ENCODE measurements at regions not wholly inside any gene's neighbourhood (a gene's known extent, or its start where the extent isn't known, plus 50 kb on each side); places are given as distances from the start of the nearest gene placed in this dataset.
A peak's percentile ranks its signal among the peaks of the same experiment; 100 is the strongest.

DNA sequence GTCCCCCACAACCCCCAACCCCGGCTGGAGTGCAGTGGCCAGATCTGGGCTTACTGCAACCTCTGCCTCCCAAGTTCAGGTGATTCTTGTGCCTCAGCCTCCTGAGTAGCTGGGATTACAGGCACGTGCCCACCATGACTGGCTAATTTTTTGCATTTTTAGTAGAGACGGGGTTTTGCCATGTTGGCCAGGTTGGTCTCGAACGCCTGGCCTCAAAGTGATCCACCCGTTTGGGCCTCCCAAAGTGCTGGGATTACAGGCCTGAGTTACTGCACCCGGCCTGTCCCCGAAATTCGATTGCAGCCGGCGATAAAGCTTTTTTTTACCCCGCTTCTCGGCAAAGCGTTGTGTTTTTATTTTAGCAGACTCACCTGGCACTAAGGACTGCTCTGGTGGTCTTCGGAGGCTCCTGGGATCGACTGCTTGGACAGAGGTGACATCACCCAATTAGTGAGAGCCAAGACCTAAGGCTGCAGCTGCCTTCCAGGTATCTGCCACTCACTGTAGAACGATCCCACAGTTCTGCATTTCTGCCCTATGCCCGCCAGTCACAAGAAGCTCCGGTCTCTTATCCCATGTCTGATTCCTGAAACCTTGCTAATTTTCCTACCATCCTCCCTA lies 82.2 kb upstream of the ARL4D start:
- intact Hi-C loops (cut with micrococcal nuclease), result loop anchor here (10.0 kb wide), 1 partner anchor 292 kb away; the partner anchor contains the start of genes RND2 and VAT1
- no peak overlapping the region for H3K4me3 Mint-ChIP-seq
- no peaks in the 10 kb centered on the region for H3K27me3 Mint-ChIP-seq
- no peak for ATAC-seq
- H3K36me3 Mint-ChIP-seq (ENCODE audit: low read depth), result peaks cover 15% of the 10 kb centered on the region
- ChIA-PET CTCF (interaction anchor here (0.9 kb wide), 1 partner anchor 104 kb away, joined by 3 read pairs; no protein-coding TSS in a partner anchor), POLR2A (interaction anchor here (0.9 to 4.7 kb wide), 27 partner anchors 9 to 302 kb away, joined by 3 to 113 read pairs (median 10); partner anchors contain the start of genes BRCA1, NBR1 and TMEM106A)
- no peak overlapping the region for H3K27ac Mint-ChIP-seq
- H3K4me1 Mint-ChIP-seq (ENCODE audit: low read depth), result peaks cover 19% of the 10 kb centered on the region
- peak; percentile 39 for DNase-seq
- TF ChIP-seq, protein P1, sequence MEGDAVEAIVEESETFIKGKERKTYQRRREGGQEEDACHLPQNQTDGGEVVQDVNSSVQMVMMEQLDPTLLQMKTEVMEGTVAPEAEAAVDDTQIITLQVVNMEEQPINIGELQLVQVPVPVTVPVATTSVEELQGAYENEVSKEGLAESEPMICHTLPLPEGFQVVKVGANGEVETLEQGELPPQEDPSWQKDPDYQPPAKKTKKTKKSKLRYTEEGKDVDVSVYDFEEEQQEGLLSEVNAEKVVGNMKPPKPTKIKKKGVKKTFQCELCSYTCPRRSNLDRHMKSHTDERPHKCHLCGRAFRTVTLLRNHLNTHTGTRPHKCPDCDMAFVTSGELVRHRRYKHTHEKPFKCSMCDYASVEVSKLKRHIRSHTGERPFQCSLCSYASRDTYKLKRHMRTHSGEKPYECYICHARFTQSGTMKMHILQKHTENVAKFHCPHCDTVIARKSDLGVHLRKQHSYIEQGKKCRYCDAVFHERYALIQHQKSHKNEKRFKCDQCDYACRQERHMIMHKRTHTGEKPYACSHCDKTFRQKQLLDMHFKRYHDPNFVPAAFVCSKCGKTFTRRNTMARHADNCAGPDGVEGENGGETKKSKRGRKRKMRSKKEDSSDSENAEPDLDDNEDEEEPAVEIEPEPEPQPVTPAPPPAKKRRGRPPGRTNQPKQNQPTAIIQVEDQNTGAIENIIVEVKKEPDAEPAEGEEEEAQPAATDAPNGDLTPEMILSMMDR (IDR thresholded peaks at IDR 0.05), result no peak
- peaks cover 11% of the 10 kb centered on the region for H3K9me3 Mint-ChIP-seq

DNA sequence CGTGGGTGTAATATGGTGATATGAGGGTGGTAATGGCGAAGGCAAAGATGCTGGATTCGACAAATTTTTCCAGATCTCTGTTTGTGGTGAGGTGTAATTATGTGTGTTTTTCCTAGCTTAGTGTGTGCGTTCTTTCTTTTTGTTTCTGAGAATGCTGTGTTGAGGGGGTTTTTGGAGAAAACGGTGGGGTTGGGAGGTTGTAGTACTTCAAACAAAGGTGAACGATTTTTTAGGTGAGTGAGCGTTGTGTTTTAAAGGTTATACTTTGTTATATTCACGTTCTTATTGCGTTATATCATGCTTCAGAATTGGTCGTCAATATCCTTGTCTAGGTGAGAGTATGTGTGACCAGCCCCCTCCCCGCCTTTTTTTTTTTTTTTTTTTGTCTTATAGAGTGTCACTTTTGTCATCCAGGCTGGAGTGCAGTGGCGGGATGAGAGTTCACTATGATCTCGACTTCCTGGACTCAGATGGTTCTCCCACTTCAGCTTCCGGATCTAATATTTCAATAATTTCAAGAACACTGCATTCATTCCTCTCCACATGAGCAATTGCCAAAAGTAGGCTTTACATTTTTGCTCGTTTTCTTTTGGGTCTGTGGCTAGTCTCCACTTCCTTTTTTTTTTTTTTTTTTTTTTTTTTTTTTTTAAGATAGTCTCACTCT lies 82.2 kb upstream of the RNU2-1 start:
- intact Hi-C loops (cut with micrococcal nuclease), result loop anchor here (10.0 kb wide), 1 partner anchor 291 kb away; the partner anchor contains the start of genes RND2 and VAT1
- Mint-ChIP-seq H3K27ac (no peak overlapping the region), H3K4me3 (no peak overlapping the region), H3K36me3 (ENCODE audit: low read depth) (peaks cover 15% of the 10 kb centered on the region), H3K4me1 (ENCODE audit: low read depth) (peaks cover 19% of the 10 kb centered on the region), H3K27me3 (no peaks in the 10 kb centered on the region), H3K9me3 (peaks cover 11% of the 10 kb centered on the region)
- no peak for DNase-seq
- ATAC-seq, result no peak
- TF ChIP-seq, protein P1 (IDR thresholded peaks at IDR 0.05), result no peak
- POLR2A ChIA-PET, result interaction anchor here (0.6 to 4.7 kb wide), 62 partner anchors 8 to 737 kb away, joined by 3 to 113 read pairs (median 5); partner anchors contain the start of genes AARSD1, BRCA1, IFI35 and NBR1
- CTCF ChIA-PET, result interaction anchor here (0.9 kb wide), 1 partner anchor 103 kb away, joined by 3 read pairs; no protein-coding TSS in a partner anchor

DNA sequence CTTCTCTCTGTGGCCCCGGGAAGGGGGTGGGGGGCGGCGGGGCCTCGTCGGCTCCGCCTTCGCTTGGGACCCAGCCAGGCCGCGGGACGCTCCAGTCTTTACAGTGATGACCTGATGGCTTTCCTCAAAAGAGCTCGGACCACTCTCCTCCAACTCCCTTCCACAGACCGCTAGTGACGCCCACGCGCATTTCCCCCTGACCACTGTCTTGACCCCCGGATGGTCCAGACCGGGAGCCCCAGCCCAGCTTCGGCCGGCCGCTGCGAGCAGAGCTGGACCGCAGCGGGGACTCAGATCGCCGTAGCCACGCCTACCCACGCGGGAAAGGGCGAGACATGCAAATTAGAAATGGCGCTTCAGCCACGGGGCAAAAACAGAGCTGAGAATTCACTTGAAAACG lies 81.6 kb upstream of the RNU2-1 start:
- intact Hi-C loops (cut with micrococcal nuclease), result loop anchor here (10.0 kb wide), 1 partner anchor 291 kb away; the partner anchor contains the start of genes RND2 and VAT1
- TF ChIP-seq, protein P1 (IDR thresholded peaks at IDR 0.05), result no peak
- CTCF ChIA-PET, result interaction anchor here (0.7 kb wide), 1 partner anchor 143 kb away, joined by 3 read pairs; no protein-coding TSS in a partner anchor
- Mint-ChIP-seq H3K4me3 (no peak overlapping the region), H3K27me3 (no peaks in the 10 kb centered on the region), H3K36me3 (ENCODE audit: low read depth) (peaks cover 15% of the 10 kb centered on the region), H3K9me3 (peaks cover 11% of the 10 kb centered on the region), H3K27ac (no peak overlapping the region), H3K4me1 (ENCODE audit: low read depth) (peaks cover 21% of the 10 kb centered on the region)
- DNase-seq (no peak), ATAC-seq (no peak)
- POLR2A ChIA-PET, result interaction anchor here (0.6 to 4.7 kb wide), 59 partner anchors 8 to 512 kb away, joined by 3 to 113 read pairs (median 6); partner anchors contain the start of genes BRCA1, IFI35, NBR1 and RND2

DNA sequence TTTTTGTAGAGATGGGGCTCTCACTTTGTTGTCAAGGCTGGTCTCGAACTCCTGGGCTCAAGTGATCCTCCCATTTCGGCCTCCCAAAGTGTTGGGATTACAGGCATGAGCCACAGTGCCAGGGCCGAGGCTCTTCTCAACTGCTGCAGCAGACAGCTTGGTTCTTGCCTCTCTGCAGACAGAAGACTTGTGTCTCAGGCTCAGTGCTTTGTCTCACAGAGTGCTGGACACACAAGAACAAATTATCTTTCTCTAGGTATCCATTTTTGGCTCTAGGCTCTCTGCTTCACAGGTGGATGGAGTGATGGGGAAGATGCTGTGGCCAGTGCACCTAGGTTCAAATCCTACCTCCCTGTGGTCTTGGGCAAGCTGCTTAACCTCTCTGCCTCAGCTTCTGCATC lies 80.8 kb upstream of the RNU2-1 start:
- CTCF ChIA-PET, result interaction anchor here (0.7 kb wide), 1 partner anchor 143 kb away, joined by 3 read pairs; no protein-coding TSS in a partner anchor
- Mint-ChIP-seq H3K9me3 (peaks cover 10% of the 10 kb centered on the region), H3K4me3 (no peak overlapping the region), H3K4me1 (ENCODE audit: low read depth) (peaks cover 21% of the 10 kb centered on the region), H3K27ac (no peak overlapping the region), H3K36me3 (ENCODE audit: low read depth) (peaks cover 12% of the 10 kb centered on the region), H3K27me3 (no peaks in the 10 kb centered on the region)
- no peak for DNase-seq
- no peak for ATAC-seq
- intact Hi-C loops (cut with micrococcal nuclease), result loop anchor here (10.0 kb wide), 1 partner anchor 290 kb away; the partner anchor contains the start of genes RND2 and VAT1
- POLR2A ChIA-PET, result interaction anchor here (0.7 to 4.7 kb wide), 28 partner anchors 9 to 308 kb away, joined by 3 to 113 read pairs (median 9); partner anchors contain the start of genes BRCA1, DHX8, IFI35 and NBR1
- TF ChIP-seq, protein P1 (IDR thresholded peaks at IDR 0.05), result no peak
